B cell (primary cell): ENCODE measurements at regions not wholly inside any gene's neighbourhood (a gene's known extent, or its start where the extent isn't known, plus 50 kb on each side); places are given as distances from the start of the nearest gene placed in this dataset.

Experiments used
- ATAC-seq: fragments of 200-7000 bp; cut with Tn5 transposase; one replicate; pipeline ENCODE4 v1.10.0; 2021; ENCODE audit warnings: low read depth, mild to moderate bottlenecking, moderate number of reproducible peaks, moderate library complexity
- CTCF ChIA-PET: fragments of 350-600 bp; sonication (Branson Sonifier 250); formaldehyde crosslinking; loops from one replicate; lab custom pipeline; 2021; ENCODE audit warnings: antibody characterized with exemption, inconsistent platforms; lab: Charles Lee
- POLR2A ChIA-PET: fragments of 350-600 bp; sonication (Branson Sonifier 250); formaldehyde crosslinking; loops from one replicate; lab custom pipeline; 2021; ENCODE audit warnings: antibody characterized with exemption; lab: Charles Lee
- DNase-seq: peaks from one replicate; pipeline ENCODE4 v3.0.0; 2013
- H2AFZ ChIP-seq: 2 replicates; pipeline ENCODE4 v1.6.1; 2012; ENCODE audit warnings: mild to moderate bottlenecking, low read depth, low read length; ENCODE audit not compliant: insufficient read depth, poor library complexity, severe bottlenecking
- H3K27ac ChIP-seq, 2 donors: 1 replicate in 1 of 2; 2 replicates in 1 of 2; pipeline ENCODE4 v1.5.1; 2012 to 2013; ENCODE audit warnings: low read length in 2 of 2, mild to moderate bottlenecking in 2 of 2, moderate library complexity in 1 of 2
- H3K27me3 ChIP-seq, 4 experiments: fragments of 200-600 bp in 1 of 4; sonication (generic) in 1 of 4; replicated peaks in 1 of 4; 1 replicate in 2 of 4; 2 replicates in 2 of 4; pipeline versions ENCODE4 v1.6.1 to v1.7.0; 2013 to 2016; ENCODE audit warnings: low read length in 3 of 4, mild to moderate bottlenecking in 2 of 4, mixed read lengths in 1 of 4, moderate library complexity in 1 of 4; ENCODE audit not compliant: insufficient read depth in 4 of 4, control insufficient read depth in 3 of 4; ENCODE audit errors: control extremely low read depth in 1 of 4
- H3K36me3 ChIP-seq, 2 experiments: replicated peaks in 1 of 2; 1 replicate in 1 of 2; 2 replicates in 1 of 2; pipeline versions ENCODE4 v1.6.1 to v1.7.1; 2013; ENCODE audit warnings: low read length in 1 of 2; ENCODE audit not compliant: insufficient read depth in 2 of 2, control insufficient read depth in 1 of 2; ENCODE audit errors: control extremely low read depth in 1 of 2, extremely low read depth in 1 of 2
- H3K4me1 ChIP-seq, 2 donors: fragments of 200-600 bp in 1 of 2; sonication (generic) in 1 of 2; 1 replicate in 1 of 2; 2 replicates in 1 of 2; pipeline versions ENCODE4 v1.5.1 to v1.6.1; 2013 to 2017; ENCODE audit warnings: low read length in 2 of 2; ENCODE audit not compliant: control insufficient read depth in 2 of 2, insufficient read depth in 2 of 2
- H3K4me2 ChIP-seq: replicated peaks from 2 replicates; pipeline ENCODE3; 2012; ENCODE audit warnings: mild to moderate bottlenecking, low read depth, low read length; ENCODE audit not compliant: poor library complexity, severe bottlenecking
- H3K4me3 ChIP-seq, 5 experiments: fragments of 200-600 bp in 1 of 5; sonication (generic) in 1 of 5; 1 replicate in 3 of 5; 2 replicates in 2 of 5; pipeline versions ENCODE4 v1.5.1 to v1.7.0; 2011 to 2016; ENCODE audit warnings: low read length in 4 of 5, mild to moderate bottlenecking in 4 of 5, low read depth in 2 of 5, control low read depth in 1 of 5, moderate library complexity in 1 of 5; ENCODE audit not compliant: insufficient read depth in 1 of 5; ENCODE audit errors: control extremely low read depth in 1 of 5, extremely low read depth in 1 of 5
- H3K79me2 ChIP-seq: fragments of 200-600 bp; sonication (generic); one replicate; pipeline ENCODE4 v1.6.0; 2016; ENCODE audit warnings: low read length; ENCODE audit not compliant: control insufficient read depth, insufficient read depth
- H3K9ac ChIP-seq: fragments of 200-600 bp; sonication (generic); 2 replicates; pipeline ENCODE4 v1.6.1; 2017; ENCODE audit warnings: mild to moderate bottlenecking, low read length, moderate library complexity
- H3K9me3 ChIP-seq, 3 donors: one replicate each; pipeline versions ENCODE4 v1.6.1 to v1.7.1; 2013; ENCODE audit warnings: low read length in 2 of 3; ENCODE audit not compliant: control insufficient read depth in 2 of 3, insufficient read depth in 1 of 3; ENCODE audit errors: control extremely low read depth in 1 of 3
- H4K20me1 ChIP-seq: 2 replicates; pipeline ENCODE4 v1.6.0; 2012; ENCODE audit warnings: mild to moderate bottlenecking, low read length; ENCODE audit not compliant: insufficient read depth, control insufficient read depth, poor library complexity, severe bottlenecking
- H3K27ac Mint-ChIP-seq: one replicate; pipeline ENCODE4 v1.8.0; 2021; ENCODE audit warnings: mixed read lengths
- H3K27me3 Mint-ChIP-seq: one replicate; pipeline ENCODE4 v1.8.0; 2021; ENCODE audit warnings: mixed read lengths
- H3K4me1 Mint-ChIP-seq: one replicate; pipeline ENCODE4 v1.8.0; 2021; ENCODE audit warnings: mixed read lengths
- H3K4me3 Mint-ChIP-seq: one replicate; pipeline ENCODE4 v1.8.0; 2021; ENCODE audit warnings: mixed read lengths
- H3K9me3 Mint-ChIP-seq: one replicate; pipeline ENCODE4 v1.8.0; 2022; ENCODE audit warnings: mixed read lengths; ENCODE audit not compliant: insufficient read depth
- EZH2 ChIP-seq: IDR thresholded peaks from 2 replicates; pipeline ENCODE4 v1.6.1; 2012; ENCODE audit warnings: borderline replicate concordance, low read depth, mild to moderate bottlenecking, moderate library complexity, low read length; ENCODE audit not compliant: insufficient read depth, poor library complexity, severe bottlenecking
- WGBS: methylation state at CpG from one replicate; pipeline ENCODE4 v1.1.5; 2013; ENCODE audit warnings: missing lambda C conversion rate; ENCODE audit not compliant: insufficient coverage; 5-methylcytosine and 5-hydroxymethylcytosine counted together
- intact Hi-C: fragments of 100-400 bp; cut with micrococcal nuclease; formaldehyde crosslinking; loops from one replicate; pipeline ENCODE4 v1.10.0; 2022
- TF ChIP-seq, protein P1 (sequence below): fragments of 200-600 bp; IDR thresholded peaks from one replicate; pipeline ENCODE4 v1.8.0; 2022; ENCODE audit warnings: antibody characterized with exemption, mild to moderate bottlenecking

DNA sequence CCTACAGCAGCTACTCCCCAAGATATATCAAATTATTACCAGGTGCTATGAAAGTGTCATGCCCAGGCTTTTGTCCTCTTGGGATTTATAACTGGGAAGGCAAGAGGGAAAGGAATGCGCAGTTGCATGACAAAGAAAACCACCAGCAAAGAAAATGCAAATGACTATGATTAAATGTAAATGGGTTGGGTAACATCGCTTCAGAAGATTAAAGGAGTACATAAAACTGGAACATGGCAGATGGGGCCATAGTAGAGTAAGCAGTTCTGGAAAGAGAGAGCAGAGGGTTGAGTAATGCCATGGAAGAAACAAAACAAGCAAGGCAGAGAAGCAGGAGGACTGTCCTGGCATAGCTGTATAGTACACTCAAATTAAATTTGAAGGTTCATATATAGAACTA lies 493.1 kb downstream of the NOVA1 start:
- H3K79me2 ChIP-seq, result no peaks in the 10 kb centered on the region
- WGBS, result 82% methylated on average over 2 of the region's 2 CpGs
- Mint-ChIP-seq H3K9me3 (peaks cover 3% of the 10 kb centered on the region), H3K4me3 (no peak overlapping the region), H3K27ac (no peak overlapping the region), H3K27me3 (no peaks in the 10 kb centered on the region), H3K4me1 (no peaks in the 10 kb centered on the region)
- TF ChIP-seq EZH2, result no peak
- TF ChIP-seq, protein P1, sequence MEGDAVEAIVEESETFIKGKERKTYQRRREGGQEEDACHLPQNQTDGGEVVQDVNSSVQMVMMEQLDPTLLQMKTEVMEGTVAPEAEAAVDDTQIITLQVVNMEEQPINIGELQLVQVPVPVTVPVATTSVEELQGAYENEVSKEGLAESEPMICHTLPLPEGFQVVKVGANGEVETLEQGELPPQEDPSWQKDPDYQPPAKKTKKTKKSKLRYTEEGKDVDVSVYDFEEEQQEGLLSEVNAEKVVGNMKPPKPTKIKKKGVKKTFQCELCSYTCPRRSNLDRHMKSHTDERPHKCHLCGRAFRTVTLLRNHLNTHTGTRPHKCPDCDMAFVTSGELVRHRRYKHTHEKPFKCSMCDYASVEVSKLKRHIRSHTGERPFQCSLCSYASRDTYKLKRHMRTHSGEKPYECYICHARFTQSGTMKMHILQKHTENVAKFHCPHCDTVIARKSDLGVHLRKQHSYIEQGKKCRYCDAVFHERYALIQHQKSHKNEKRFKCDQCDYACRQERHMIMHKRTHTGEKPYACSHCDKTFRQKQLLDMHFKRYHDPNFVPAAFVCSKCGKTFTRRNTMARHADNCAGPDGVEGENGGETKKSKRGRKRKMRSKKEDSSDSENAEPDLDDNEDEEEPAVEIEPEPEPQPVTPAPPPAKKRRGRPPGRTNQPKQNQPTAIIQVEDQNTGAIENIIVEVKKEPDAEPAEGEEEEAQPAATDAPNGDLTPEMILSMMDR, result no peak
- intact Hi-C loops, result no loop called here
- CTCF ChIA-PET, result no interaction called here
- no peak overlapping the region for H3K4me3 ChIP-seq
- DNase-seq, result no peak
- H2AFZ ChIP-seq, result no peak overlapping the region
- H3K27ac ChIP-seq, result no peak overlapping the region
- H3K9ac ChIP-seq, result no peak overlapping the region
- H3K4me1 ChIP-seq, result no peaks in the 10 kb centered on the region
- H3K4me2 ChIP-seq, result no peak overlapping the region
- no peaks in the 10 kb centered on the region for H4K20me1 ChIP-seq
- no peaks in the 10 kb centered on the region for H3K27me3 ChIP-seq
- no peaks in the 10 kb centered on the region for H3K9me3 ChIP-seq
- H3K36me3 ChIP-seq, result no peaks in the 10 kb centered on the region
- POLR2A ChIA-PET, result no interaction called here
- ATAC-seq, result no peak

DNA sequence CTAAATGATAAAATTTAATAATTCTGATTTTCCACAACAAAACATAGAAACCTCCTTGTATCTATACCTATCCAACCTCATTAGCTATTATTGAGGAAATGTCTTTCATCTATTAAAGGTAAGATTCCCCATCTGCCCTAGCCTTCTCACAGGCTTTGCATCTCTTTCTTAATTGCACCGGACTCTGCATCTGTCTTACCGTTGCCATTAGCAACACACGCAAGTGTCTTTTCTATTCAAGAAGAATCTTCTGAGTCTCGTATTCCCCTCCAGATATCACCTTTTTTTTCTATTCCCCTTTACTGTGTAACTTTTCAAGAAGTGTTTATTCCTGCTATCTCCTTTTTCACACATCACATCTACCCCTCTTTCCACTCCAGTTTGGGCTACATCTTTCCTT lies 500.0 kb downstream of the NOVA1 start:
- H3K36me3 ChIP-seq, result no peaks in the 10 kb centered on the region
- no peaks in the 10 kb centered on the region for H3K27me3 ChIP-seq
- H3K4me1 ChIP-seq, result no peaks in the 10 kb centered on the region
- TF ChIP-seq, protein P1, result no peak
- no peak for TF ChIP-seq EZH2
- Mint-ChIP-seq H3K27me3 (no peaks in the 10 kb centered on the region), H3K4me3 (no peak overlapping the region), H3K4me1 (no peaks in the 10 kb centered on the region), H3K27ac (no peak overlapping the region), H3K9me3 (no peaks in the 10 kb centered on the region)
- no peak for ATAC-seq
- H3K27ac ChIP-seq, result no peak overlapping the region
- H2AFZ ChIP-seq, result no peak overlapping the region
- intact Hi-C loops, result no loop called here
- no peak overlapping the region for H3K4me2 ChIP-seq
- WGBS, result 67% methylated on average over 4 of the region's 4 CpGs
- H3K4me3 ChIP-seq, result no peak overlapping the region
- CTCF ChIA-PET, result no interaction called here
- H3K79me2 ChIP-seq, result no peaks in the 10 kb centered on the region
- POLR2A ChIA-PET, result no interaction called here
- H3K9me3 ChIP-seq, result no peaks in the 10 kb centered on the region
- H3K9ac ChIP-seq, result no peak overlapping the region
- DNase-seq, result no peak
- no peaks in the 10 kb centered on the region for H4K20me1 ChIP-seq
